HEK293 (cell line): ENCODE measurements at regions not wholly inside any gene's neighbourhood (a gene's known extent, or its start where the extent isn't known, plus 50 kb on each side); places are given as distances from the start of the nearest gene placed in this dataset.

Experiments
- CTCF ChIA-PET: fragments of 350-600 bp; formaldehyde crosslinking; extraction: SDS; loops from one replicate; lab custom pipeline; 2021; ENCODE audit warnings: antibody characterized with exemption; lab: Yijun Ruan, JAX
- POLR2A ChIA-PET: fragments of 300-600 bp; formaldehyde crosslinking; extraction: SDS; loops from one replicate; lab custom pipeline; 2020; ENCODE audit warnings: antibody characterized with exemption, inconsistent platforms; lab: Yijun Ruan, JAX
- H3K27ac ChIP-seq: fragments of 200-500 bp; sonication (Bioruptor generic); 2 replicates; pipeline ENCODE4 v1.5.1; 2014; ENCODE audit warnings: low read depth, low read length, control low read depth, inconsistent platforms; ENCODE audit errors: extremely low read depth
- H3K36me3 ChIP-seq, 2 experiments: fragments of 200-500 bp in 1 of 2; sonication (Bioruptor generic) in 1 of 2; 1 replicate in 1 of 2; 2 replicates in 1 of 2; pipeline ENCODE4 v1.5.1; 2014 to 2017; ENCODE audit warnings: inconsistent platforms in 2 of 2, low read length in 2 of 2; ENCODE audit not compliant: control insufficient read depth in 2 of 2, insufficient read depth in 1 of 2
- H3K4me1 ChIP-seq: fragments of 200-500 bp; sonication (Bioruptor generic); 2 replicates; pipeline ENCODE4 v1.5.1; 2014; ENCODE audit warnings: mild to moderate bottlenecking, low read length, inconsistent platforms; ENCODE audit not compliant: control insufficient read depth, insufficient read depth
- H3K4me3 ChIP-seq: 2 replicates; pipeline ENCODE4 v1.5.1; 2011; ENCODE audit warnings: low read depth, mild to moderate bottlenecking, control low read depth, low read length, moderate library complexity
- H3K9me3 ChIP-seq: fragments of 200-500 bp; sonication (Bioruptor generic); 2 replicates; pipeline ENCODE4 v1.5.1; 2014; ENCODE audit warnings: low read depth, low read length, inconsistent platforms; ENCODE audit not compliant: control insufficient read depth, insufficient read depth
- HOXC10 ChIP-seq: sonication (generic); formaldehyde crosslinking; IDR thresholded peaks from 2 replicates; pipeline ENCODE4 v1.8.1; 2023; ENCODE audit warnings: mild to moderate bottlenecking, missing genetic modification reagents
- KLF10 ChIP-seq: fragments of 450-650 bp; IDR thresholded peaks from 2 replicates; pipeline ENCODE4 v1.5.1; 2018; ENCODE audit warnings: missing biosample characterization, mild to moderate bottlenecking, missing genetic modification characterization
- ZBTB20 ChIP-seq: fragments of 450-650 bp; formaldehyde crosslinking; IDR thresholded peaks from 2 replicates; pipeline ENCODE4 v1.5.1; 2016; ENCODE audit warnings: missing biosample characterization, missing genetic modification characterization
- ZNF16 ChIP-seq: fragments of 450-650 bp; formaldehyde crosslinking; IDR thresholded peaks from 2 replicates; pipeline ENCODE4 v1.5.1; 2016; ENCODE audit warnings: low read depth, missing biosample characterization, missing genetic modification characterization
- ZNF341 ChIP-seq: fragments of 450-650 bp; formaldehyde crosslinking; IDR thresholded peaks from 2 replicates; pipeline ENCODE4; 2016; ENCODE audit warnings: low read depth, missing biosample characterization, missing genetic modification characterization
- ZNF354C ChIP-seq: fragments of 450-650 bp; formaldehyde crosslinking; IDR thresholded peaks from 2 replicates; pipeline ENCODE4 v1.5.1; 2016; ENCODE audit warnings: missing biosample characterization, missing genetic modification characterization, low read depth, borderline replicate concordance
- ZNF561 ChIP-seq: fragments of 450-650 bp; IDR thresholded peaks from 2 replicates; pipeline ENCODE4 v1.5.1; 2018; ENCODE audit warnings: missing biosample characterization, missing genetic modification characterization, borderline replicate concordance
- ZNF600 ChIP-seq: fragments of 450-650 bp; formaldehyde crosslinking; IDR thresholded peaks from 2 replicates; pipeline ENCODE4 v1.5.1; 2016; ENCODE audit warnings: missing biosample characterization, missing genetic modification characterization
- ZNF658 ChIP-seq: fragments of 450-650 bp; formaldehyde crosslinking; IDR thresholded peaks from 2 replicates; pipeline ENCODE4; 2016; ENCODE audit warnings: missing biosample characterization, missing genetic modification characterization
- ZNF660 ChIP-seq: fragments of 450-650 bp; IDR thresholded peaks from 2 replicates; pipeline ENCODE4 v1.5.1; 2018; ENCODE audit warnings: missing biosample characterization, mild to moderate bottlenecking, missing genetic modification characterization
- TF ChIP-seq, protein P1 (sequence below): fragments of 450-650 bp; IDR thresholded peaks from 2 replicates; pipeline ENCODE4 v1.5.1; 2018; ENCODE audit warnings: missing biosample characterization, mild to moderate bottlenecking, missing genetic modification characterization
- TF ChIP-seq, protein P2 (sequence below): fragments of 450-650 bp; formaldehyde crosslinking; IDR thresholded peaks from 2 replicates; pipeline ENCODE4 v1.5.1; 2016; ENCODE audit warnings: missing biosample characterization, missing genetic modification characterization
- TF ChIP-seq, protein P3 (sequence below): fragments of 450-650 bp; formaldehyde crosslinking; IDR thresholded peaks from 2 replicates; pipeline ENCODE4 v1.5.1; 2017; ENCODE audit warnings: missing biosample characterization, missing genetic modification characterization
- TF ChIP-seq, protein P4 (sequence below): fragments of 450-650 bp; formaldehyde crosslinking; IDR thresholded peaks from 2 replicates; pipeline ENCODE4 v1.5.0; 2017; ENCODE audit warnings: missing biosample characterization, missing genetic modification characterization, borderline replicate concordance

DNA sequence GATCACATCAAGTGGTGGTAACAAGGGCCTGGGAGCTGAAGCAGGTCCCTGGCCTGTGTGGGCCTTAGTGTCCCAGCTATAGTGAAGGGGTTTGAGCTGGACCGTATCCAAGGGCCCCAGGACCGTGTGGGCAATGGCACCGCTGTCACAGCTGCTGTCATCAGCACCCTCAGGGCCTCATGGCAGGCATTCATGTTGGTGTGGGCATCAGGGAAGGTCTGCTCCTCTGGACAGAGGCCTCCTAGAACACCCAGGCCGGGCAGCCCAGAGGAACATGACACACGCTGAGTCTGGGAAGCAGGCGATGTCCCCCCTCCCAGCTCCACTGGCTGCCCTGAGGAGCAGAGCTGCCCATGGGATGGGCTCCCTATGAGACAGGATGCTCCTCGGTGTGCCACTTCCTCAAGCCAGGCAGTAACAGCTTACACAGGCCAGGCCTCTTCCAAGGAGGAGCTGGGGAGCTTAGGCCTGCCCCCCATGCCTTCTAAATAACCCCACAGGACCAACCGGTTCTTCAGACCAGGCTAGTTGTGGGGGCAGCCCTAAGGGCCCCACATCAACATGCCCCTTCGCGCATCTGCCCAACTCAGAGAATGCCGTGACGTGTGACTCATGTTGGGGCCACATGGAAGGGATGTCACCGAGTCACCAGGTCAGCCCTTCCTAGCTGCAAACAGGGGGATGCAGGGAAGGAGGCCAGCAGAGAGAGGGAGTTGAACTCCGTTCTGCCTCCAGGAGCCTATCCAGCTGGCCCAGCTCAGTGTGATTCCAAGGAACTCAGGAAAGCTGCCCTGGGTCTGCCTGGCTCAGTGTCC lies 80.4 kb downstream of the PITPNM2 start (continued):
- no peak for TF ChIP-seq KLF10 (tag by site-specific recombination)
- TF ChIP-seq, protein P1, sequence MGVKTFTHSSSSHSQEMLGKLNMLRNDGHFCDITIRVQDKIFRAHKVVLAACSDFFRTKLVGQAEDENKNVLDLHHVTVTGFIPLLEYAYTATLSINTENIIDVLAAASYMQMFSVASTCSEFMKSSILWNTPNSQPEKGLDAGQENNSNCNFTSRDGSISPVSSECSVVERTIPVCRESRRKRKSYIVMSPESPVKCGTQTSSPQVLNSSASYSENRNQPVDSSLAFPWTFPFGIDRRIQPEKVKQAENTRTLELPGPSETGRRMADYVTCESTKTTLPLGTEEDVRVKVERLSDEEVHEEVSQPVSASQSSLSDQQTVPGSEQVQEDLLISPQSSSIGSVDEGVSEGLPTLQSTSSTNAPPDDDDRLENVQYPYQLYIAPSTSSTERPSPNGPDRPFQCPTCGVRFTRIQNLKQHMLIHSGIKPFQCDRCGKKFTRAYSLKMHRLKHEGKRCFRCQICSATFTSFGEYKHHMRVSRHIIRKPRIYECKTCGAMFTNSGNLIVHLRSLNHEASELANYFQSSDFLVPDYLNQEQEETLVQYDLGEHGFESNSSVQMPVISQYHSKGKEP (tag by site-specific recombination) = no peak

DNA sequence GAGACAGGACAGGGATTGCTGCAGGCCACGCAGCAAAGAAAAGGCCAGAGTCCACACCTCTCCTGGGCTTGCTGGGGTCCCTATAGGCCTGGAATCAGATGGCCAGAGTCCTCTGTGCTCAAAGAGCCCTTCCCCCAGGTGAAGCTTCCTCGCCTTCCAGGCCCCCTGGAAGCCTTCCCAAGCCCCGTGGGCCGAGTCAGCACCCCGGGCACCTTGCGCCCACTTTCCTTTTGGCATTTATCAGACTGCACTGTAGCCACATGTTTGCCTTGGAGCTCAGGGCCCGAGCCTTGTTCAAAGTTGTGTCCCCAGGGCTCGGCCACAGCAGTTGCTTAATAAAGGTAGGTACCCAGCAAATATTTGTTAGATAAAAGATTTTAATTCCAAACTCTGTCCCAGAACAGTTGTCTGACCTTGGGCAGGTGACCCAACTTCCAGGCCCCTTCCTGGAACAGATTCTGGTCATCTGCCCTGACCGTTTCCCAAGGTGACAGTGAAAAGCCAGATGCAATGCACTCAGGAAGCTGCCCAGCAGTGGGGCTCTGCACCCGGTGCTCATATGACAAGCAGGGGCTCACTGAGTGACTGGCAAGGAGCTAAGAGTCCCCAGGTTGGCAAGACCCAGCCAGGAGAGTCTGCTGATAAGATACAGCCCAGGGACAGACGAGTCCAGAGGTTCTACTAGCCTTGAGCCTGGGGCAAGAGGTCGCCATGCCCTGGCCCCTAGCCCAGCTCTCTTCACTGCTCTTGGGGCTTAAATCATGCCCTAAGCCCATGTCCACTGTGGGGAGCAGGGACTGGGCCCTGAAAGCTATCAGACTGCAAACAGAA lies 81.2 kb downstream of the PITPNM2 start:
- POLR2A ChIA-PET = interaction anchor here (2.0 kb wide), 1 partner anchor 11 kb away, joined by 5 read pairs; no protein-coding TSS in a partner anchor
- TF ChIP-seq ZNF660 (no peak), HOXC10 (CRISPR knock-in tag) (no peak), ZBTB20 (tag by site-specific recombination) (no peak), ZNF341 (no peak)
- TF ChIP-seq, protein P2, sequence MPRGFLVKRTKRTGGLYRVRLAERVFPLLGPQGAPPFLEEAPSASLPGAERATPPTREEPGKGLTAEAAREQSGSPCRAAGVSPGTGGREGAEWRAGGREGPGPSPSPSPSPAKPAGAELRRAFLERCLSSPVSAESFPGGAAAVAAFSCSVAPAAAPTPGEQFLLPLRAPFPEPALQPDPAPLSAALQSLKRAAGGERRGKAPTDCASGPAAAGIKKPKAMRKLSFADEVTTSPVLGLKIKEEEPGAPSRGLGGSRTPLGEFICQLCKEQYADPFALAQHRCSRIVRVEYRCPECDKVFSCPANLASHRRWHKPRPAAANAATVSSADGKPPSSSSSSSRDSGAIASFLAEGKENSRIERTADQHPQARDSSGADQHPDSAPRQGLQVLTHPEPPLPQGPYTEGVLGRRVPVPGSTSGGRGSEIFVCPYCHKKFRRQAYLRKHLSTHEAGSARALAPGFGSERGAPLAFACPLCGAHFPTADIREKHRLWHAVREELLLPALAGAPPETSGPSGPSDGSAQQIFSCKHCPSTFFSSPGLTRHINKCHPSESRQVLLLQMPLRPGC = no peak
- TF ChIP-seq, protein P3, sequence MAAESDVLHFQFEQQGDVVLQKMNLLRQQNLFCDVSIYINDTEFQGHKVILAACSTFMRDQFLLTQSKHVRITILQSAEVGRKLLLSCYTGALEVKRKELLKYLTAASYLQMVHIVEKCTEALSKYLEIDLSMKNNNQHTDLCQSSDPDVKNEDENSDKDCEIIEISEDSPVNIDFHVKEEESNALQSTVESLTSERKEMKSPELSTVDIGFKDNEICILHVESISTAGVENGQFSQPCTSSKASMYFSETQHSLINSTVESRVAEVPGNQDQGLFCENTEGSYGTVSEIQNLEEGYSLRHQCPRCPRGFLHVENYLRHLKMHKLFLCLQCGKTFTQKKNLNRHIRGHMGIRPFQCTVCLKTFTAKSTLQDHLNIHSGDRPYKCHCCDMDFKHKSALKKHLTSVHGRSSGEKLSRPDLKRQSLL = no peak
- H3K9me3 ChIP-seq = no peaks in the 10 kb centered on the region
- no peaks in the 10 kb centered on the region for H3K36me3 ChIP-seq
- H3K4me3 ChIP-seq = no peak overlapping the region
- no peak overlapping the region for H3K27ac ChIP-seq
- CTCF ChIA-PET = no interaction called here
- H3K4me1 ChIP-seq = no peaks in the 10 kb centered on the region

DNA sequence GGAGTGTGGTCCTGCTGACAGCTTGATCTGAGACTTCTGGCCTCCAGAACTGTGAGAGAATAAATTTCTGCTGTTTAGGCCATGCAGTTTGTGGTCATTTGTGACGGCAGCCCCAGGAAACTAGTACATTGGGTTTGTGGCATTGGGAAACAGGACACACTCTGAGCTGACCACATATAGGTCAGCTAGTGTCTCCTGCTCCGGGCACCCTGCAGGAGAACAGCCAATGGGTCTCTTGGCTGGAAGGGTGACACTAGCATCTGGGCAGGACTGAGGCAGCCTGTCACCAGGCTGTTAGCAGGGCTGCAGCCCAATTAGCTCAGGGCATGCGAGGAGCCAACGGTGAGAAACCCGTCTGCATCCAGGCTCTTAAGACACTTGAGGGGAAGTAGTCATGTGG lies 83.2 kb downstream of the PITPNM2 start:
- H3K4me3 ChIP-seq = no peak overlapping the region
- TF ChIP-seq ZNF660 (no peak), ZNF658 (tag by site-specific recombination) (no peak), ZNF561 (tag by site-specific recombination) (no peak), ZNF600 (tag by site-specific recombination) (no peak), ZNF16 (tag by site-specific recombination) (no peak), ZNF354C (tag by site-specific recombination) (no peak)
- TF ChIP-seq, protein P4, sequence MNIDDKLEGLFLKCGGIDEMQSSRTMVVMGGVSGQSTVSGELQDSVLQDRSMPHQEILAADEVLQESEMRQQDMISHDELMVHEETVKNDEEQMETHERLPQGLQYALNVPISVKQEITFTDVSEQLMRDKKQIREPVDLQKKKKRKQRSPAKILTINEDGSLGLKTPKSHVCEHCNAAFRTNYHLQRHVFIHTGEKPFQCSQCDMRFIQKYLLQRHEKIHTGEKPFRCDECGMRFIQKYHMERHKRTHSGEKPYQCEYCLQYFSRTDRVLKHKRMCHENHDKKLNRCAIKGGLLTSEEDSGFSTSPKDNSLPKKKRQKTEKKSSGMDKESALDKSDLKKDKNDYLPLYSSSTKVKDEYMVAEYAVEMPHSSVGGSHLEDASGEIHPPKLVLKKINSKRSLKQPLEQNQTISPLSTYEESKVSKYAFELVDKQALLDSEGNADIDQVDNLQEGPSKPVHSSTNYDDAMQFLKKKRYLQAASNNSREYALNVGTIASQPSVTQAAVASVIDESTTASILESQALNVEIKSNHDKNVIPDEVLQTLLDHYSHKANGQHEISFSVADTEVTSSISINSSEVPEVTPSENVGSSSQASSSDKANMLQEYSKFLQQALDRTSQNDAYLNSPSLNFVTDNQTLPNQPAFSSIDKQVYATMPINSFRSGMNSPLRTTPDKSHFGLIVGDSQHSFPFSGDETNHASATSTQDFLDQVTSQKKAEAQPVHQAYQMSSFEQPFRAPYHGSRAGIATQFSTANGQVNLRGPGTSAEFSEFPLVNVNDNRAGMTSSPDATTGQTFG = no peak
- TF ChIP-seq, protein P3 = no peak
- H3K36me3 ChIP-seq = no peaks in the 10 kb centered on the region
- POLR2A ChIA-PET = no interaction called here
- H3K27ac ChIP-seq = no peak overlapping the region
- no peaks in the 10 kb centered on the region for H3K9me3 ChIP-seq
- no peaks in the 10 kb centered on the region for H3K4me1 ChIP-seq
- CTCF ChIA-PET = interaction anchor here (0.6 kb wide), 1 partner anchor 22 kb away, joined by 4 read pairs; no protein-coding TSS in a partner anchor
